Brain microvascular endothelial cell (primary cell): ENCODE measurements at regions not wholly inside any gene's neighbourhood (a gene's known extent, or its start where the extent isn't known, plus 50 kb on each side); places are given as distances from the start of the nearest gene placed in this dataset.
"Not testable (repeated sequence)": the region's sequence is repeated elsewhere in the genome, so short reads cannot be mapped to it uniquely, and the experiment has no call there.

Experiments
- DNase-seq: peaks from one replicate; pipeline ENCODE4 v3.0.0-alpha.2; 2020
- H3K27ac ChIP-seq: fragments of 250-450 bp; sonication (Bioruptor Pico); 2 replicates; pipeline ENCODE4 v1.5.1; 2020; ENCODE audit warnings: mild to moderate bottlenecking, moderate library complexity
- H3K27me3 ChIP-seq: fragments of 250-450 bp; sonication (Bioruptor Pico); replicated peaks from 2 replicates; pipeline ENCODE4 v1.5.1; 2020; ENCODE audit warnings: mild to moderate bottlenecking
- H3K36me3 ChIP-seq: fragments of 250-450 bp; sonication (Bioruptor Pico); replicated peaks from 2 replicates; pipeline ENCODE4 v1.5.1; 2020; ENCODE audit warnings: mild to moderate bottlenecking
- H3K4me3 ChIP-seq: 2 replicates; pipeline ENCODE4 v1.5.1; 2011; ENCODE audit warnings: low read depth, mild to moderate bottlenecking, control low read depth, low read length, moderate library complexity
- CTCF ChIP-seq: IDR thresholded peaks from 2 replicates; pipeline ENCODE4 v1.5.1; 2011; ENCODE audit warnings: low read depth, mild to moderate bottlenecking, moderate library complexity, low read length, control low read depth, inconsistent platforms; ENCODE audit errors: missing control alignments
- in situ Hi-C: cut with HindIII; loops from 2 replicates; pipeline ENCODE4 v1.10.0; 2017; ENCODE audit warnings: low sequenced_read_pairs, low pct_ligation_motif_present

- Histone ChIP-seq H3K27me3 (no peaks in the 10 kb centered on the region), H3K27ac (no peak overlapping the region), H3K4me3 (no peak overlapping the region), H3K36me3 (no peaks in the 10 kb centered on the region)
- in situ Hi-C loops: no loop called here
- TF ChIP-seq CTCF: no peak
- DNase-seq: no peak
Observed at GRCh38 chr11:71094296-71095077, 157.9 kb downstream of the SHANK2 start.

GRCh38 chr11:71093783-71094182 lies 158.6 kb downstream of the SHANK2 start:
- Histone ChIP-seq H3K4me3 (no peak overlapping the region), H3K27me3 (no peaks in the 10 kb centered on the region), H3K36me3 (no peaks in the 10 kb centered on the region), H3K27ac (no peak overlapping the region)
- DNase-seq: no peak
- in situ Hi-C loops: no loop called here
- no peak for TF ChIP-seq CTCF

GRCh38 chr11:71091506-71092265 lies 160.7 kb downstream of the SHANK2 start:
- no peak overlapping the region for H3K4me3 ChIP-seq
- no peak overlapping the region for H3K27ac ChIP-seq
- TF ChIP-seq CTCF: no peak
- H3K36me3 ChIP-seq: no peaks in the 10 kb centered on the region
- DNase-seq: no peak
- in situ Hi-C loops: no loop called here
- H3K27me3 ChIP-seq: no peaks in the 10 kb centered on the region

- H3K36me3 ChIP-seq: no peaks in the 10 kb centered on the region
- no peak overlapping the region for H3K4me3 ChIP-seq
- H3K27ac ChIP-seq: no peak overlapping the region
- in situ Hi-C loops: no loop called here
- TF ChIP-seq CTCF: no peak
- H3K27me3 ChIP-seq: no peaks in the 10 kb centered on the region
- no peak for DNase-seq
Observed at GRCh38 chr11:71089571-71089970, 162.8 kb downstream of the SHANK2 start.

GRCh38 chr11:71088314-71089215 lies 163.8 kb downstream of the SHANK2 start:
- in situ Hi-C loops, H3K36me3 ChIP-seq, H3K27ac ChIP-seq, H3K27me3 ChIP-seq, H3K4me3 ChIP-seq, DNase-seq: not testable (repeated sequence)
